NCI-H2196 (cell line): ENCODE measurements at regions not wholly inside any gene's neighbourhood (a gene's known extent, or its start where the extent isn't known, plus 50 kb on each side); places are given as distances from the start of the nearest gene placed in this dataset.

ENCODE experiments used
- DNase-seq: peaks from one replicate; lab custom pipeline; 2025; ENCODE audit not compliant: unreplicated experiment; lab: John Stamatoyannopoulos, UW

DNA sequence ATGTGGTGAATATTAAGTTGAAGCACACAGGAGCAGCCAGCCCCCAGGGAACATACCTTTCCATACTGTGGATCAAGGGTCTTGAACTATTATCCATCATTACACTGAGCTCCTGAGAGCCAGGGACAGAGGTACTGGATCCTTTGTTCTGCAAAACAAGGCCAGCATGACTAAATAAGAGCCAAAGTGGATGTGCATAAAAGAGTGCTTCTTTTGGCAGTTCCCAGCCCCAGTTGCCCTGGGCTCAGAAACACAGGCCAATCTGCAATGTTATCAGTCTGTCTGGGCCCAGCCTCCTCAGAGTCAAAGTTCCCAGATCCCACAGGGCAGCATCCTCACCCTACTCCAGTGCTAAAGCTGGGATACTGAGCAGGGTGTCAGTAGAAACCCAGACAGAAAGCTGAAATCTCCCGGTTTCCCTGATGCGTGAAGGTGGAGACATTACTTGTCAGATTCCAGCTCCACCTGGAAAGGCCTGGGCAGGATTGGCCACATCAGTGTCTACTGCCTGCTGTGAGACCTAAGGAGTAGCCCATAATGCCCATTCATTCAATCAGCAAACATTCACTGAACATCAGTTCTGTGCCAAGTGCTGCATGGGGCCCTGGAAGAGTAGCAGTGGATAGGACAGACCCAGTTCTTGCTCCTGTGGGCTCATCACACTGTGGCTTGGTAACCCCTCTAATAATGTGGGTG is 342.7 kb downstream of the CXCL12 start:
- DNase-seq: no peak

DNA sequence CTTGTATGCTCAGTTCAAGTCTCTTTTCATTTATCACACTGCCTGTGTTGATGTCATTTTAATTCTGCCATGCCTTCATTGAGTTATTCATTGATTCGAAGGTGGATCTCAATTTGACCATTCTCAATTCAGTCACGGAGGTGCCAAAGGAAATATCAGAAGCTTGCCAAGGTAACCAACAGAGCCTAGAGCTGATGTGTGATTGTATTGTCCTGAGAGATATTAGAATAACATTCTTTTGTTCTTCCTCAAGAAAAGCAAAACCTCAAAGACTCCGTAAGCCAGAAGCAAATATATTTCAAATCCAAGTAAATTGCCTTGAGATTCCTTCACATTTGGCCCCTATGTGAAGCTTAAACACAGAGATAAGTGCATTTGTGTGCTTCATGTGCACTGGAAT is 345.3 kb downstream of the CXCL12 start:
- no peak for DNase-seq

DNA sequence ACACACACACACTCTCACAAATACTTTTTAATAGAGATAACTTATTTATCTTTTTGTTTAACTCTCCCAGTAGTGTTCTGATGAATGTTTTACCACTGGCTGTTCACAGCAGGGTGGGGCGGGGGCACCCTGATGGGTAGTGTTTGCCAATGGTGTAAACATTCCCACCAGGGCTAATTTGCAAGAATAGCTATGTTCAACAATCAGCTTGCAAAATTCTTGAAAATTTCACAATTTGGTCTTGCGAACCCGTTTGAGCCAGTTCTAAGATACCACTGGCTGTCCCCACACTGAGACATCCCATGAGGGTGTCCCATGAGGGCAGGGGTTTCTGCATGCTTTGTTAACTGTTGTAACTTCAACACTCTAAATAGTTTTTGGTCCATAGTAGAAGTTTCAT is 348.5 kb downstream of the CXCL12 start:
- no peak for DNase-seq

DNA sequence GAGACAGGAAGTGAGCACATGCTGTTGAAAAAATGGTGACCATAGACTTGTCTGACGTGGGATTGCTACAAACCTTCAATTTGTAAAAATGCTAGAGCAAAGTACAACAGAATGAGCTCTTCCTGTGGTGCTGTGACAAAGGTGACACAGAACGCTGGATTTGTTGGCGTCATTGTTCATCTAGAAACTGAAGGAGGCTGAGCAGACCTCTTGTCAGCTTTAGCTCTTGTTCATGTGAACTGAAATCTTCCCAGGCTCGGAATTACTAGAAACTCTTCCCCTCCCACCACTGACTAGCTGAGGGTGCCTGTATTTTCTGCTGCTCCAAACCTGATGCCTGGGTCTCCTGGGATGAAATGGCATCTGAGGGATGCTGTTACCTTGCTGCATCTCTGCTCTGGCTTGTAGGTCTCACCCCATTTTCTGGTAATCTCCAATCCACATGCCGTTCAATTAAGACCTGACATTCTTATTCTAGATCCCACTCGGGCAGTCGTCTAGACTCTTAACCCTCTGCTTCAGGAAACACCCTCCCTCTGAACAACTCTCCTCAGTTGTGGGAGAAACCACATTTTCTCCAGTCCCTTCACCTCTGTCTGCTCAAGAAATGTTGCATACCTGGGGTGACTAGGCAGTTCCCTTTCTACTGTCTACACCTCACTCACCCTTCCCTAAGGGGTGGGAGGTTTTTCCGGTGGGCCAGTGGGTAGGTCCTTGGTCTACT is 349.3 kb downstream of the CXCL12 start:
- no peak for DNase-seq

DNA sequence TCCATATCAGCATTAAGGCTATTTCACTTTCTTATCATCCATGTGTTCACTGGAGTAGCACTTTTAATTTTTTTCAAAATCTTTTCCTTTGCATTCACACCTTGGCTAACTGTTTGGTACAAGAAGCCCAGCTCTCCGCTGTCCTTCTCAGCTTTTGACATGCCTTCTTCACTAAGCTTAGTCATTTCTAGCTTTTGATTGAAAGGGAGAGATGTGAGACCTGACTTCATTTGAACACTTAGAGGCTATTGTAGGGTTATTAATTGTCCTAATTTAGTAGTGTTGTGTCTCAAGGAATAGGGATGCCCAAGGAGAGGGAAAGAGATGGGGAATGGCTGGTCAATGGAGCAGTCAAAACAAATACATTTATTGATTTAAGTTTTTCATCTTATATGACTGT is 350.0 kb downstream of the CXCL12 start:
- no peak for DNase-seq

DNA sequence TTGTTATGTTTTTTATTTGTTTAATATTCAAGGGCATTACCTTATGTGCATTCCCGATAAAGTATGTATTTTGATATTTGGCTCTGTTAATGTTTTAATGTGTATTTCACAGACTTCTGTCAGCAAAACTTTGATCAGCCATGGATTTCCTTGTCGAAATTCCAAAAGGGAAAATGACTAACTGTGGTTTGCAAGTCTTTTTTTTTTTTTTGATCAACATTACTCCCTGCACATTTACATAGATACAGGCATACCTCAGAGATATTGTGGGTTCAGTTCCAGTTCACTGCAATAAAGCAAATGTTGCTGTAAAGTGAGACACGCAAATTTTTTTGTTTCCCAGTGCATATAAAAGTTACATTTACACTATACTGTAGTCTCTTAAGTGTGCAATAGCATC is 351.9 kb downstream of the CXCL12 start:
- no peak for DNase-seq

DNA sequence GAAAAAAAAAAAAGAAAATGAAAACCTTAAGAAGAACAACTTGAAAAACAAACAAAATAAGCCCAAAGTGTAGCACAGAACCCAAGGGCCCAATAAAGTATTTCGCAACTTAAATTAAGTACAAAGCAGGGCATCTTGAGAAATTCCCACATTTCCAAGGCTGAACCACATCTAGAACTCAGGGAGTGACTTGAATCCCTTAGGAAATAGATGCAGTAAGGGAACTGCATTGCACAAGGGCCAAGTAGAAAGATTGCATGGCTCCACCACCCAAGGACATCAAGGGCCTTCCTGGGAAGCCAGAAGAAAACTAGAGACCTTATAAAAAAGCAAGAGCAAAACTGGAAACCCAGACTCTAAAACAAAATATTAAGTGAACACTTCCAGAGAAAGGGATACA is 352.7 kb downstream of the CXCL12 start:
- no peak for DNase-seq

DNA sequence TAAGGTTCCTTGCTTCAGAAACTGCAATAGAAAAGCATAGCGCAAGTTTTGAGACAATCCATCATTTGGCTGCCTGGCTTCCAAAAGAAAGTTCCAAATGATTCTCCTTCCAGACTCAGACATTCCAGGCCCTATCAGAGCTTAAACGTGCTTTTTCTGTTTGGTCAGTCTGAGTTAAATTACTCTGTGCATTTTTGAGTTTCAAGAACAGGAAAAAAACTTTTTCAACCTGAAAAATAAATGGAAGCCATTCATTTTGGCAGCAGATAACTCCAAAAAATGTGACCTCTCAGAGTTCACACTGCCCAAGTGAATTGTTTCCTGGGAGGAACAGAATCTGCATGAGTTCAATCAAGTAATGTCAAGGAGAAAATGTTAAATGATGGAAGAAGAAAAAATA is 354.2 kb downstream of the CXCL12 start:
- no peak for DNase-seq

DNA sequence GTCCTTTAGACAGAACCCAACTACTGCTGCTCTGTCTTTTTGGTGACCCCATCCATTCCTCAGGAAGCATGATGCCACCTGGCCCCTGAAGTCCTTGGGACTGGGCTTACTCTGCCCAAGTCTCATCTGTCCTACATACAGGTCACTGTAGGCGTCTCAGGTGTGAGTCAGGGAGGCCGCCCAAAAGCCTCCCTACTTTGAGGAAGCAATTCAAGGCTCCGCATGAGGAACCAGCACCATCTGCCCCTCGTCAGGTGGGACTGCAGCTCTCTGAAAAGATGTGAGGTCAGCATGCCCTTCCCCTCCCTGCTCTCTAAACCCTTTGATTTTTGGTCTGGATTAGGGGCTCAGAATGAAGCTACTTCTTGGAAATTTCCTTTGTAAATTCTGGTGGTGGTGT is 354.8 kb downstream of the CXCL12 start:
- DNase-seq: no peak

DNA sequence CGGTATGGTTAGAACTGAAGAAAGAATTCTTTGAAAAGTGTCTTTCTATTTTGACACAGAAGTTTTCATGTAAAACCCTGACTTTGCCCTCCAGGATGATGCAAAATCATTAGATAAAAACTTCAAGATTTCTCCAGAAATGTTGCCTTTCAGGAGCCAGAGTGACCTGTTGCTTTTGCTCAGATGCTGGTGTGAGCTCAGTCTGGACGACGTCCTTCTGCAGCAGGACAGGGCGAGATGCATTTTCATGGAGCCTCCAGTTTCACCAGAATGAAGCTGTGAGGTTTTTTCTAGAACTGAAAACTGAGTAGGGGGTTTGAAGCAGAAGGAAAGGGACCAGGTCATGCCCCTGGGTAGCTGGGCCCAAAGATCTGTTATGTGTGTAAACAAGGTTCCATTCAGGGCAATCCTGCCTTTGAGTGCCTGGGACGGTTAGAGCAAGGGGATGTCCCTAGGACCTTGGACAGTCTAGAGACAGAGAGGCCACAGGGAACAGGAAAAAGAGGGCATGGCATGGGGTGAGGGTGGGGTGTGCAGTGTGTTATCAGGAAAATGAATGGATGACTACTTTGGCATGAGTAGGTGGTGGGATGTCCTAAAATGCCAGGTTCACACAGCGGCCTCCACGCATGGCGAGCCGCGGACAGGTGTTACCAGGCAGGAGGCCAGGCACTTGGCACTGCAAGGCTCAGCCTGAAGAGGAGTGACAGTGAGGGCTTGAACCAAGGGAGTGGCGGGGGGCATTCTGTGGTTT is 356.3 kb downstream of the CXCL12 start:
- no peak for DNase-seq

DNA sequence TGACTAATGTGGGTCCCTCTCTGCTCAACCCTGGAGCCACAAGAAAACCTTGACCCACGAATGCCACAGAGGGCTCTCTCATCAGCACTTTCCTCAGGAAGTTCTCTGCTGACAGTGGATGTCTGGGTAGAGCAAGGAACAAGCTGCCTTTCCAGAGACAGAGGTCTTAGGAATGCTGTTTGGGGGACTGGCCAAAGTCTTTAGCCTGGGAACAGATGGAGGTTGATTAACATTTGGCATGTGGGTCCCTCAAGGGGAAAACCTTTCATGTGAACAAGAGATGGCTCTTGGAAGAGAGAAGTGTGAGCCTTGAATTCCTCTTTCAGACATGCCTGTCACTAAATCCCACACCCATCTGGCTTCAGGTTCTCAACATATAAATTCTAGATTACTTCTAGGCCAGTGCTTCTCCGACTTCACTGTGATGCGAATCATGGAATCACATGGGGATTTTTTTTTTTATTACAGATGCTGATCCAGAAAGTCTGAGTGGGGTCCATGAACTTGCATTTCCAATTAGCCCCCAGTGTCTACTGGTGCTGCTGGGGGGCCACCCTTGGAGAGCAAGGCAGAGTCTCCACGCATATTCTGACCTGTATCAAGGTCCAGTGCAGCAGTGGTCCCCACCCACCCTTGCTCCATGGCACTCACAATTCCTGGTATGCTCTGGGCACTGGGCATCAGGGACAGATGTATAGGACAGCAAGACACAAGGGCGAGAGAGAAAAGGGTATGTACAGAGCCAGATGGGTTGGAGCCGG is 360.4 kb downstream of the CXCL12 start:
- no peak for DNase-seq

DNA sequence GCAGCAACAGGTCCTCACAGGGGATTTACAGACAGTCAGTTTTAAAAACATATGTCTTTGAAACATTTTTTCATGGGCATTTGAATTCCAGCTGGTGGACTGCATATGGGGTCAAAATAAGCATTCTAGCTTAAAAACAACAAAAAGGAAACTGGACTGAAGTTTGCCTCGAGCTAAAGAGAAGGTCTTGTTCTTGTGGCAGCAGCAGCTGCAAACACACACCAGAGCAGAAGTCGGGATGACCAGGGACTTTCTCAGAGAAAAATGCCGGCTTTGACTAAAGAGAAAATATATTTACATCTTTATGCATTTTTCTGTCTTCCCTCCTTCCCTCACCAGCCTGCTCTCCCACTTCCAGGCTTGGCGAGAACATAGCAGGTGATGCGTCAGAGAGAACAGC is 361.4 kb downstream of the CXCL12 start:
- DNase-seq: no peak

DNA sequence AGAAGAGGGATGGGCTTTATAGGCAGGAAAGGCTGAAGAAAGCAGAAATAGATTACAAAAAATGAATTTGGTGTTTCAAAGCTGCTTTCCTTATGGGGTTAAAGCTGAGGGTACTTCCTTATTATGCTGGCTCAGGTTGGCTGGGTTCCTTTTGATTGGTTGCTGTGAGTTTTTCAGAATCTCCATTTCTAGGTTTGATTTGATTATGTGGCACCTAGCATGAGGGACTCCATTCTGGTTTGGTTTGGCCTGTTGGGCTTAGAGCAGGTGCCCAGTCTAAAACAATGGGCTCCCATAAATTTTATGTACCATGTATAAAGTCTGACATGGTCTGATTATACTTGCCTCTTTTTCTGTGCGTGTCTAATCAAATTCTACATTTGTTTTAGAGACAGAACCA is 362.7 kb downstream of the CXCL12 start:
- DNase-seq: no peak

DNA sequence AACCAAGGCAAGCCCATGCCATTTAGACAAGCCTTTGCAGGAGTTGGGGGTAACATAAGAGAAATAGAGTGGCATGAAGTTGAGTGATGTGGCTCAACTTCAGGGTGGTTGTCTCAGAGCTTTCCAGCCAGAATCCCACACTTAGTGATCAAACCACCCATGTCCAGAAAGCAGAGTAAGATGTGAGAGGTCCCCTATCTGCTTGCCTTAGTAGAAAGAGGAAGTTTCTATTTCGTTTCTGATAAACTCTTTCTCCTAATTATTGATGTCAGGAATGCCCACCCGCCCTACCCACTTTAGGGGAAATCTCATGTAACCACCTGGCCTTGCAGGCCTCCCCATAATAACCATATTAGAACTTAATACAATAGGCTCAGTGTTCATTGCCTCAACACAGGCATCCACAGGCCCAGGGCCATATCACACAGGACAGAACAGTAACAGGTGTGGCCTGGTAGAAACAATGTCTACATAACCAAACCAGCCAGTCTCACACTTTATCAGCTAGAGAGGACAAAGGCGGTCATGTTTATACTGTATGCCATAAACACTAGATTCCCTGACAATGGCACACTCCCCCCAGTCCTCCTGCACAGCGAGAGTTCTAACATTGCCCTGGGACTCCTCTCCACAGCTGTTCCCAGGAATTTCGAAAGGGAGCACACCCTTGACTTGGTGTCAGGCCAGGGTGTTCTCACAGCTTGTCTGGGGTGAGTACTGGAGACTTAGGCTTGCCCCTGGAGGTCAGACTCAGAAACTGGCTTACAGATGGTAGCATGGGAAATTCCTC is 364.4 kb downstream of the CXCL12 start:
- DNase-seq: no peak

DNA sequence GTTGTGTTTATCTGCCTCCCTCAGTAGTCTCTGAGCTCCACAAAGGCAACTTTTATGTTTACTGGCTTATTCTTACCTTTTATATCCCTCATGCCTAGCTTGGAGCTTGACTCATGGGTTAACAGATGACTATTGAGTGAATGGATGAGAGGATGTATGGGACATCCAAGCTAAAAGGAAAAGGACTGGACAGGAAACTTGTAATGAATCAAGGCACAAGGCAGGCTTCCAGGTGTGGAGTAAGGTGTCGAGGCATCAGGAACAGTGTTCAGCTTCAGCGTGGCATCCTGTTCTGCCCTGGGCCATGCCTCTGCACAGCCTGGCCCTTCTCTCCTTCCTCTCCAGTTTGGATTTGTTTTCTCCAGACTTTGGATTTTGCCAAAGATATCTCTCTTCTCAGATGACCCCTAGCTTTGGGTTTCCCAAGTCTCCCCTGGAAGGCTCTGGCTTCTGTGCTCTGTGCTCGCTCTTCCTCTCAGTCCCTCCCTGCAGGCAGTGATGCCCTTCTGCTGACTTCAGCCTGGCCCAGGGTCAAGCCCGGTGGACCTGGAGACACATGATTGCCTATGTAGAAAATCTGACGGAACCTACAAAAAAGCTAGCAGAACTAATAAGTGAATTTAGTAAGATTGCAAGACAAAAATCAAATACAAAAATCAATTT is 367.3 kb downstream of the CXCL12 start:
- no peak for DNase-seq

DNA sequence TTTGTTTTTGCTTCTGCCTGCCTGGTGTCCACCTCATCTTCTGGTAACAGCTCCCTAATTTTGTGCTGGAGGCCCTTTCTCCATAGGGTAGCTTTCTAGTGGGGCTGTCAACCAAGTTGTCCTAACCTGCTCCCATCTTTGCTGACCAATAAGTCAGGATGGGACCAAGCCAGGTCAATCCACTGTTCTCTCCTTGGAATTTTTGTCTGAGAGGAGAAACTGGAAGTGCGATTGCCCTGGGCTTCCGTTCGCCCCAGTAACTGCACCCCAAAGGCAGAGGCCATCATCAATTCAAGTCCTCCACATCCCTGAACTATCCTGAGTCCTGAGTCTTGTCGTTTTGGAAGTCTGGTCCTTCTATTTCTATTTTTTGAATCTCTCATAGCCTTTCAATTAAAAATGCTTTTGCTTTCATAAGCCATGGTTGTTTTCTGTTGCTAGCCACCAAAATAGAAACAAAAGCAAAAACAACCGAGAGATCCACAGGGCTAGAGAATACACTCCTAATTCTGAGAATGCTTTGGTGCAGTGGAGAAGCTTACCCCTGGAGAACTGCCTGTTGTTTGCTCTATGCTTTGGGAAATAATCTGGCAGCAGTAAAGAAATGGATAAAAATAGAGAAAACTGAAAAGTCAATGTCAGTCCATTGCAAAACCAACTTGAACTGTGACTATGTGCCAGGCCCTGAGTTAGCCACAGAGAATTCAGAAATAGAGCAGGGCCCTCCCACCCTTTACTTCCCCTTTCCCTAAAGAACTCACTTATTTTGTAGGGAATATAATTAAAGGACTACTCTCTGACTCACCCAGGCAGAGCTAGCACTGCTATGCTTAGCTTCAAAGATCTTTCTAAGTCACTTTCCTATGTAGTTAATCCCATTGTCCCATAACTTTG is 368.1 kb downstream of the CXCL12 start:
- DNase-seq: no peak

DNA sequence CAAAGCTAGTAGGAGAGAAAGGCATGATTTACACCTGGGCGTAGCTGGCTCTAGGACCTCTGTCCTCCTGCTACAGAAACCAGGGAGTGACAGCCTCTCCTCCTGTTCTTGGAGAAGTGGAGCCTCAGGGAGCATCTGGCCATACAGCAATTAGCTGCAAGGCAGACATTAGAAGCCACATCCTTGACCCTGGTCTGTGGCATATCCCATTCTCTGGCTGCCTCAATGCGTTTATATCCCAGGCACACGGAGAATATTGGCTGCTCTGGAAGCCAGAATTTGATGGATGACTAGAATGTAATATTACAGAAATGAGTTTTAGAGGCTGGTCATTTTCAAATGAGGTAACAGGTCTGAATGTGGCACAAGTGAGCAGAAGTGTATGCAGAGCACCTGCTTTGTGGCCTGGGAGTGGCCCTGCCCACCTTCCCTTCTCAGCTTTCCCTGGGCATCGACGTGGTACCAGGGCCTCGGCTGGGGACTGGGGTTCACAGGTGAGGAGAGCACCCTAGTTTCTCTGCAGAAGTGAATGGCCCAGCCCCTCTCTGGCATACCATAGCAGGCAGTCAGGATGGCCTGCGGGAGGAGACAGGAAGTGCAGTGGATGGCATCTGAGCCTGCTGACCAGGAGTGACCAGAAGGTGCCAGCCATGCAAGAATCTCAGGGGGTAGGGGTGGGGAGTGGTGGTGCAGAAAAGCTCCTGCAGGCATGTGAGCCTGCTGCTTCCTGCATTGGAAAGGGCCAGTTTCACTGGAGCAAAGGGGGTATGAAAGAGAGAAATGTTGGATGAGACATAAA is 367.2 kb upstream of the ZNF32 start:
- DNase-seq: no peak

DNA sequence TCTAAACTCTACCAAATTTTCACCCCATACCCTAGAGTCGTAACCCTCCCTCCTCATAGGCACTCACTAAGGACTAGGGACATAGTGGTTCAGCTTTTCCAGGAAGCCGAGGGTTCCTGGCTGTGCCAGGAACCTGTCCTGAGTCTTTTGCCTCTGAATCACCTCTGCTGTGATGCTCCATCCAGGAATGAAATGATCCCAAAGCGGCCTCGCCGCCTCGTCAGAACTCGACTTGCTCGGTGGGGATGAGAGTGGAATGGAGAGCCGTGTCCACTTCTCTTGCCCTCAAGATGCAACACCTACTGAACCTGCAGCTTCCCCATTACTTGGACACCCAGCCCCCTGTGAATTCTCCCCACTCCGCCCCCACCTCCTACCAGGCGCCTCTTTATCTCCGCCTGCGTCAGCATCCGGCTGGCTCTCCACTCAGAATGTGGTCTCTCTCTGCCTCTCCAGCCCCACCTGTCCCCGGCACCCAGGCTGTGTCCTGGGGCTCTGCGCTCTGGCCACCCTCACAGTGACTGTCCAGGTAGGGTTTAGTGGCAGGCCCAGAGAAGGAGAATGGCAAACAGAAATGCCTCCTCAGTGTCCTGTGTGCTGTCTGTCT is 366.1 kb upstream of the ZNF32 start:
- no peak for DNase-seq
